Hippocampal formation (tissue), 2 donors: ENCODE measurements at regions not wholly inside any gene's neighbourhood (a gene's known extent, or its start where the extent isn't known, plus 50 kb on each side); places are given as distances from the start of the nearest gene placed in this dataset.

Source experiments
- DNase-seq, 2 donors: peaks; one replicate each; lab custom pipeline; 2025; lab: John Stamatoyannopoulos, UW

- DNase-seq, result no peak
Observed at GRCh38 chr6:44559486-44560270, 172.2 kb downstream of the CDC5L start.

DNA sequence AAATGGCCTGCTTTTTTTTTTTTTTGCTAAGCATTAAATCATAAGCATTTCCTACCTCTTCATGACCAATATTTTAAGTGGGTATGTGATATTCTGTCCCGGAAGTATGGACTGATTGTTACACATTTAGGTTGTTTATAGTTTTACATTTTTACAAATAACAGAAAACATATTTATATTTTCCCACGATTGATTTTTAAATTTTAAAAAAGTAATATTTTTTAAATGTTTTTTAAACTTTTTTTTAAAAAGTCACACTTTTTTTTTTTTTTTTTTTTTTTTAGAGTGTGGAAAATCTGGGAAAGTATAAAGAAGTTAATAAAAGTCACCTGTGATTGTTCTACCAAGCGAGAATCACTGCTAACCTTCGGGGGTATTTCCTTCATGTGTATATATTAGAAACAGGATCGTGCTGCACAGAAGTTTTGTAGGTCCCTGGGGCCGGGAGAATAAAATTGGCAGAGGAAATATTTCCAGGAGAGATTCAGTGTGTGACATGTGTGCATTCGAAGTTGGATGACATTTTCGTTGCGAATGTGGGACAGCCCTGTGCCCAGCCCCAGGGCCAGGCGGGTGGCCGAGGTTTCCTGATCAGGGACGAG lies 173.1 kb downstream of the CDC5L start:
- DNase-seq, result no peak

DNA sequence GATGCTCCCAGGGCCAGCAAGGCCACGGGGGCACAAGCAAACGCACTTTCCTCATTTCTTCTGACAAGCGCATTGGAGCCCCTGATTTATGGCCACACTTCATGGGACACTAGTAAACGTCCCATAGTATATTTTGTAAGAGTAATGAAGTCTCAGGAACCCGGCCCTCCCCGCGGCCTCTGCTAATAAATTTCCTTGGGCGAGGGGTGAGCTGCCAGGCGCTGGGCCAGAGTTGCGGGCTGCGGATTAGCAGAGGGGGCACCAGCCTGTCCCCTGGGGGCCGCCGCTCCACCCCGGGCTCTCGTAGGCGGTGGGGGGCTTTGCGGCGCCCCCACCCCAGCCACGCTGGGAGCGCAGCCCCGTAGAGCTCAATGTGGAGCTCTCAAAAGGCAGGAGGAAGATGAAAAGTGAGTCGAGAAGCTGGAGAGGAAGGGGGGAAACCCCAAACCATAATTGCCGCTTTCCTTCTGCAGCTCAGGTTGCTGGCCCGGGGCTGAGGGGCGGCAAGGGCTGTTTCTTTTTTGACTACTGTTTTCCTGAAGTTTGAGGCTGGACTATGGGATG lies 173.6 kb downstream of the CDC5L start:
- no peak for DNase-seq

- DNase-seq, result no peak
Observed at GRCh38 chr6:44561832-44562665, 174.5 kb downstream of the CDC5L start.

- DNase-seq, result no peak
Observed at GRCh38 chr6:44563397-44563796, 175.9 kb downstream of the CDC5L start.

DNA sequence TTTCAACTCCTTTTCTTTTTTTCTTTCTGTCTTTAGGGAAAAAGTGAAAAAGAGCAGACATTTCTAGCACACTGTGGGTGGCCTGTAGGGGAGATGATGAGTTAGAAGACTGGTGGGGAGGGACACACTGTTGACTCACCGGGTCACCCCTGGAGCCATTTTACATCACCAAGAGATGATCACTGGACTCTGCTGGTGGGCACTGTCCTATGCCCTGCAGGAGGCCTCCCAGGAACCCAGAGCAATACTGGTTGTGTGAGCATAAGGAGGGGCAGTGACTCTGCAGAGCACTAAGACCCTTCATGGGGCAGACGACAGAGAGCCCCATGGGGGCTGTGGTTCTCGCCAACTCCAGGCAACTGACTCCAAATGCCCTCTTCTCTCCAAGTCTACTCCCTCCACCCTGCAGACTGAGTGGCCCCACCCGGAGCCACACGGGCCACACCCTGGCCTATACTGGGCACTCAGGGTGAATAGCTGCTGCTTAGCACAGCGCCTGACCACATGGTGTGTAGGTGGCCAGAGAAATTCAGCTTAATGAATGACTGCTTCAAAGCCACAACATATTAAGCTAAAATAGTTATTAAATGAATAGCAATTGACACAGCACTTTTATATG lies 177.5 kb downstream of the CDC5L start:
- no peak for DNase-seq

- no peak for DNase-seq
Observed at GRCh38 chr6:44567406-44567805, 179.9 kb downstream of the CDC5L start.

GRCh38 chr6:44569131-44569530 lies 181.6 kb downstream of the CDC5L start:
- DNase-seq, result no peak

- peak; percentile 26 to 31 for DNase-seq
Observed at GRCh38 chr6:44569931-44570385, 182.5 kb downstream of the CDC5L start.

GRCh38 chr6:44571510-44571909 lies 184.0 kb downstream of the CDC5L start:
- DNase-seq, result peak in 1 of 2 donors; percentile 8

DNA sequence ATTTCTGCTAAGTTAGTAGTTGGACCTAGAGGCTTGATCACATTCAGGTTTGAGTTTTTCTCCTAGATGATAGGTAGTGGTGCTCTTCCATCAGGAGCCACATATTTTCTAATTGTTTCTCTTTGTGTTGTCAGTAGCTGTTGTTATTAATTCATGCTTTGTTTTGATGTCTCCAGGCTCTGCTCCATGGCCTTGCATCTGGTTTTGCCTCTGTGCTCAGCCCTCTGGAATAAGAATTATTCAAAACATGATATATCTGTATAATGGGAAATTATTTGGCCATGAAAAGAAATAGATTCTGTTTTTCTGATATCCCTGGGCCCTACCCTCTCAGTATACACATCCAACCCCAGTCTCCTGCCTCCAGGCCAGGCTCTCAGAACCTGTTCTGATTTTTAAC lies 184.8 kb downstream of the CDC5L start:
- no peak for DNase-seq

DNA sequence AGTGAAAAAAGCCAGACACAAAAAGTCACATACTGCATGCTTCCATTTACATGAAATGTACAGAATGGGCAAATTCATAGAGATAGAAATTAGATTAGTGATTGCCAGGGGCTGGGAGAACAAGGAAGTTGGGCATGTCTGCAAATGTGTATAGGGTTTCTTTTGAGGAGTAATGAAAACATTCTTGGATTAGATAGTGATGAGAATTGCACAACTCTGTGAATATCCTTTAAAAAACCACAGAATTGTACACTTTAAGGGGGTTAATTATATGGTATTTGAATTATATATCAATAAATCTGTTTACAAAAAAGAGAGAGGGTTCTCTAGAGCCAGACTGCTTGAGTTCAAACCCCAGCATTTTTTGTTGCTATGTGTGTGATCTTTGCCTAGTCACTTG lies 188.1 kb downstream of the CDC5L start:
- no peak for DNase-seq

- no peak for DNase-seq
Observed at GRCh38 chr6:44576132-44576631, 188.7 kb downstream of the CDC5L start.

DNA sequence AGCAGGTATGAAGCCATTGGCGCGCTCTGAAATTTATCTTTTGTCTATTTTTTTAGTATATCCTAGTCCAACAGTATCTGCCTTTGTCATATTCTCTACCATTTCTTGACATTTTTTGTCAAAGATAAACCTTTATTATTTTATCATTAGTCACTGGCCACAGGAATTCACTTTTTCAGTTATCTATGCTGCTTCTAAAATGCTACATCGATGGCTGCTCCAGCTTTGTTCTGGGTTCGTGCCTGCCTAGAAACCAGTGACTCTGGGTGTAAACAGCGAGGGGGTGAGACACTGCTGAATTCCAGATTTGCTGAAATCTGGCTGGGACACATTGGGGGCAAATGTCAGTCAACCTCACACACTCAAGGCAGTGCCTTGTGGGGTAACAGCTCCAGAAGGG lies 193.4 kb downstream of the CDC5L start:
- no peak for DNase-seq

DNA sequence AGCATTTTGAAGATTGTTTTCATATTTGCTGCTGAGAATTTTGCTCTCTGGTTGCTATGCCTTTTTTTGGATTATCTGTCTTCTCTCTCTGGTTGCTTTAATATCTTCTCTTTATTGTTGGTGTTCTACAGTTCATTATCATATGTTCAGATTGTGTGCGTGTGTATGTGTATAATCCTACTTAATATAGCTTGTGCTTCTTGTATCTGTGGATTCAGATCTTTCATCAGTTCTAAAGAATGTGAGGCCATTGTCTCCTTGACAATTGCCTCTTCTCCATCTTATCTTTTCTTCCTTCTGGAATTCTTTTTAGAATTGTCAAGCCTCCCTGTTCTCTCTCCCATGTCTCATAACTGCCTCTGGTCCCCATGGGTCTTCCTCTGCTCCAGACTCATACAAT lies 195.4 kb downstream of the CDC5L start:
- no peak for DNase-seq

DNA sequence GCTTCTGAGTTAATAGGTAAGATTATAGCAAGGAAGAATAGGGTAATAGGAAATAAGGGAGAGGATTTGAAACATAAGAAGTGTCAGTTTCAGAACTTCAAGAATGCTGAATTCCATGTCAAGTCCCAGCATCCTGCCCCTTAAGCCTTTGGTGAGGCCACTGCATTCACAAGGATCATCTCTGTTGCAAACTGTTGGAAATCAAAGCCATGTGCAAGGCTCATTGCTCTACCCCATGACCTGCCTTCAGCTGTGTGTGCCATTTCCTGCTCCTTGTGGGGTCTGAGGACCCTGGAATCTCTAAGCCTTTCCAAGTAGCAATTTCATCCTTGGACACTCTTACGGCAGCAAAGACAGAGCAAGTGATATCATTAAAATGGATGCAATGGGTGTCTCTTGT lies 203.0 kb downstream of the CDC5L start:
- DNase-seq, result no peak

DNA sequence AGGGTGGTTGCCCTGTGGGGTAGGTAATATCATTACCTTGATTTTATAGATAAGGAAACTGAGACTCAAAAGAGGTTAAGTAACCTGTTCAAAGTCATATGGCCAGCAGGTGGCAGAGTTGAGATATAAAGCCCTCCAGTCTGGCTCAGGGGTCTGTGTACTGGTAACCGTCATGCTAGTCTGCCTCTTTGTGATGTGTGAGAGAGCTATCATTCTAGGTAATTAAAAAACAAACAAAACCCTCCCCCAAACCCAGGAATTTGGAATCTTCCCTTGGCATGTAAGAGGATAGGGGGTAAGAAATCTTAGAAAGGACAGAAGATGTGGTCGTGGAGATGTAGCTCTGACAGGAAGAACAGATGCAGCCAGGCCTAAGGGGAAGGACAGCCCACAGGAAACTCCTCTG lies 206.0 kb downstream of the CDC5L start:
- DNase-seq, result no peak

GRCh38 chr6:44594481-44594880 lies 207.0 kb downstream of the CDC5L start:
- no peak for DNase-seq

DNA sequence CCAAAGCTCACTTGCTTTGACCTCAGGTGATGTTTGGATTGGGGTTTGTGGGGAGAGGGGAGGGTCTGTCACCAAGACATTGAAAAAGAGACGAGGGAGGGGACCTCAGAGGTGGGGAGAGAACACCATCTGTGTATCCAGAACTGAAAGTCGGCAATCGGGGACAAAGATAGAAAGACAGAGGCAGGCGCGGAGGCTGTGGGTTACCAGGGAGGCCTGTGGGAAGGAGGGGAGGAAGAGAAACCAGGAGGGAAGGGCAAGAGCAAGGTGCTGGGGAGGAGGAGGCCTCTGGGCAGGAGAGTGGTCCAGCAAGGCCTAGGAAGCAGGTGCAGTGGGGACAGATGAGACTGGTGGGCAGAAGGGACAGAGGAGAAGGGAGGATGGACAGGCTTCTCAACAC lies 211.2 kb downstream of the CDC5L start:
- DNase-seq, result no peak

GRCh38 chr6:44599672-44600071 lies 212.2 kb downstream of the CDC5L start:
- DNase-seq, result no peak

DNA sequence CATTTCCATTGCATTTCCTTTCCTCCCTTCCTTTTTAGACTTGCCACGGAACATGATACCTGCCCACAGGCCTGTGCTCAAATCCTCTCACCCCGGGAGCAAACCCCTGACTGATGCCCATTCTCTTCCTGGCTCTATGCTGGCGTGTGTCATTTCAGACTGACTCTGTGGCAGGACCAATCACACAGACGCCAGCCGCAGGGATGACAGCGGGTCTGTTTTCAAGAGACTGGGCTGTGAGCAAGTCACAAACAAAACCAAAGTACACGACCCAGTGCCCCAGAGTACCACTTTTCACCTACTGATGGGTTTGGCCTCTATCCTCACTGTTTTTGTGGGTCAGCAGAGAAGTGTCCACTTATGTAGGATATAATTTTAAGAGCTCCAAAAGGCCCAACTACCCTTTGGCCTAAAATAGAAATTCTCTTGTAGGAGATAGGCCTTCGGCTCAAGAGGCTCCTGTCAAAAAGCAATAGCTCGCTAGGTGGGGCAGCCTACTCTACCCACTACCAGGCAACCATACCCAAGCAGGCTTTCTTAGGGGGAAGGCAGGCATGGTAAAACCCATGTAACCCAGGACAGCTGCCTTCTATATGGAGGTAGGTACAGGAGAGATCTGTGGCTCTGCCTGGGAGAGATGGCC lies 215.7 kb downstream of the CDC5L start:
- DNase-seq, result no peak
